Ishikawa (cell line): ENCODE measurements at regions not wholly inside any gene's neighbourhood (a gene's known extent, or its start where the extent isn't known, plus 50 kb on each side); places are given as distances from the start of the nearest gene placed in this dataset.

Source experiments
- REST ChIP-seq: IDR thresholded peaks from 2 replicates; pipeline ENCODE4 v1.6.1; 2012; ENCODE audit warnings: low read depth, mild to moderate bottlenecking
- TEAD4 ChIP-seq: IDR thresholded peaks from 2 replicates; pipeline ENCODE4 v1.6.1; 2012

GRCh38 chr6:143601504-143601903 lies 76.3 kb upstream of the PHACTR2 start:
- no peak for TF ChIP-seq REST
- TF ChIP-seq TEAD4 = no peak
